Keratinocyte (primary cell): ENCODE measurements at regions not wholly inside any gene's neighbourhood (a gene's known extent, or its start where the extent isn't known, plus 50 kb on each side); places are given as distances from the start of the nearest gene placed in this dataset.

ENCODE experiments used
- DNase-seq: peaks from one replicate; pipeline ENCODE4 v3.0.0-alpha.2; 2011; ENCODE audit warnings: low read depth, missing footprints, low spot score
- FAIRE-seq: peaks from 2 replicates; lab custom pipeline; 2011; peaks lifted over from hg19 to GRCh38; lab: Jason Lieb, UNC
- H2AFZ ChIP-seq: 2 replicates; pipeline ENCODE4 v1.6.0; 2012; ENCODE audit warnings: low read length, control low read depth, inconsistent platforms; ENCODE audit not compliant: control insufficient read depth
- H3K27ac ChIP-seq: 2 replicates; pipeline ENCODE4 v1.5.1; 2011; ENCODE audit warnings: low read length; ENCODE audit not compliant: control insufficient read depth, insufficient read depth
- H3K27me3 ChIP-seq: 3 replicates; pipeline ENCODE4 v1.6.0; 2011; ENCODE audit warnings: low read length; ENCODE audit not compliant: control insufficient read depth, insufficient read depth; ENCODE audit errors: extremely low read depth
- H3K36me3 ChIP-seq, 2 experiments: 2 replicates in 1 of 2; 3 replicates in 1 of 2; pipeline ENCODE4 v1.5.1; 2011; ENCODE audit warnings: low read length in 2 of 2, mild to moderate bottlenecking in 1 of 2; ENCODE audit not compliant: control insufficient read depth in 2 of 2, insufficient read depth in 2 of 2; ENCODE audit errors: extremely low read depth in 1 of 2
- H3K4me1 ChIP-seq: 3 replicates; pipeline ENCODE4 v1.5.1; 2011; ENCODE audit warnings: low read length; ENCODE audit not compliant: control insufficient read depth, insufficient read depth; ENCODE audit errors: extremely low read depth
- H3K4me2 ChIP-seq: 3 replicates; pipeline ENCODE4 v1.6.0; 2011; ENCODE audit warnings: low read depth, low read length; ENCODE audit not compliant: control insufficient read depth, insufficient read depth; ENCODE audit errors: extremely low read depth
- H3K4me3 ChIP-seq, 3 experiments: fragments of 200-600 bp in 1 of 3; sonication (generic) in 1 of 3; 2 replicates in 2 of 3; 3 replicates in 1 of 3; pipeline ENCODE4 v1.5.1; 2011 to 2016; ENCODE audit warnings: low read length in 3 of 3, mild to moderate bottlenecking in 3 of 3, control low read depth in 2 of 3, inconsistent platforms in 1 of 3, low read depth in 1 of 3, mixed read lengths in 1 of 3, mixed run types in 1 of 3, moderate library complexity in 1 of 3; ENCODE audit not compliant: control insufficient read depth in 2 of 3, insufficient read depth in 2 of 3; ENCODE audit errors: extremely low read depth in 1 of 3
- H3K79me2 ChIP-seq: 2 replicates; pipeline ENCODE4 v1.6.0; 2012; ENCODE audit warnings: low read length; ENCODE audit not compliant: control insufficient read depth, insufficient read depth
- H3K9ac ChIP-seq: 3 replicates; pipeline ENCODE4 v1.6.0; 2011; ENCODE audit warnings: low read length; ENCODE audit not compliant: control insufficient read depth, insufficient read depth; ENCODE audit errors: extremely low read depth
- H3K9me1 ChIP-seq: 3 replicates; pipeline ENCODE4 v1.6.0; 2011; ENCODE audit warnings: low read length; ENCODE audit not compliant: control insufficient read depth, insufficient read depth; ENCODE audit errors: extremely low read depth
- H3K9me3 ChIP-seq: 2 replicates; pipeline ENCODE4 v1.5.1; 2012; ENCODE audit warnings: low read depth, low read length; ENCODE audit not compliant: control insufficient read depth
- H4K20me1 ChIP-seq: 3 replicates; pipeline ENCODE4 v1.6.0; 2011; ENCODE audit warnings: low read length; ENCODE audit not compliant: control insufficient read depth, insufficient read depth; ENCODE audit errors: extremely low read depth
- CTCF ChIP-seq, 3 experiments: IDR thresholded peaks in 1 of 3; conservative IDR thresholded peaks in 1 of 3; optimal IDR thresholded peaks in 1 of 3; 2 replicates in 2 of 3; 3 replicates in 1 of 3; pipeline versions ENCODE3 to v1.5.1; 2011; ENCODE audit warnings: low read length in 3 of 3, mild to moderate bottlenecking in 3 of 3, moderate library complexity in 2 of 3, control low read depth in 1 of 3, inconsistent platforms in 1 of 3; ENCODE audit not compliant: insufficient read depth in 2 of 3; ENCODE audit errors: extremely low read depth in 1 of 3
- EZH2 ChIP-seq: IDR thresholded peaks from one replicate; pipeline ENCODE4 v1.6.1; 2012; ENCODE audit warnings: inconsistent platforms, mild to moderate bottlenecking, low read length, moderate library complexity
- dilution Hi-C: fragments of 300-500 bp; cut with MboI; formaldehyde crosslinking; loops from one replicate; pipeline ENCODE4 v1.7.0; 2020; ENCODE audit warnings: low sequenced_read_pairs; ENCODE audit not compliant: extremely low pct_ligation_motif_present

- Histone ChIP-seq H3K27me3 (no peaks in the 10 kb centered on the region), H3K4me3 (no peak overlapping the region), H3K79me2 (no peaks in the 10 kb centered on the region), H3K4me2 (no peak overlapping the region), H3K9ac (no peak overlapping the region), H4K20me1 (no peaks in the 10 kb centered on the region), H3K4me1 (peaks cover 10% of the 10 kb centered on the region), H3K36me3 (no peaks in the 10 kb centered on the region), H3K9me1 (no peaks in the 10 kb centered on the region), H3K9me3 (no peaks in the 10 kb centered on the region), H3K27ac (no peak overlapping the region), H2AFZ (no peak overlapping the region)
- TF ChIP-seq CTCF (optimal IDR thresholded peaks at IDR 0.05 in 1 of 3, IDR thresholded peaks at IDR 0.05 in 1 of 3, conservative IDR thresholded peaks at IDR 0.05 in 1 of 3; ENCODE audit: extremely low read depth in 1 of 3, insufficient read depth in 2 of 3, low read length in 3 of 3) (no peak), EZH2 (no peak)
- no peak for DNase-seq
- no peak for FAIRE-seq
- dilution Hi-C loops, result no loop called here
These were observed 61.8 kb upstream of the IKZF2 start for GRCh38 chr2:213213186-213213585.

DNA sequence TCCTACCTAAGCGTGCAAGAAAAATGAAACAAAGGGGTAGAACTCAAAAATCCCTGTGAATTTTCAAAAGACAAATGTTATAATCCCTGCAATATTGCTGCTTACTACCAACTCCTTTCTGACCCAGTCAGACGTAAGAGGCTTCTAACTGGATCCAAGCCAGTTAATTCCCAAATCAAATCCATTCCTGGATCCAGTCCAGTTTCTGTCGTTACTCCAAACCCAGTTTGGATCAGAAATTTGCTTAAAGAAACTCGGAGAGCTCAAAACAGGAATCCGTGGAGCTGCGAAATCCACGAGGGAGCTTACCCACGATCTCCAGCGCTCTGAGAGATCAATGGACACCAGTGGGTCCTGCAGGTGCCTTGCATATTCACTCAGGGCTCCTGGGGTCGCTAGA is 62.8 kb upstream of the IKZF2 start:
- Histone ChIP-seq H4K20me1 (no peaks in the 10 kb centered on the region), H3K4me3 (no peak overlapping the region), H2AFZ (no peak overlapping the region), H3K9ac (no peak overlapping the region), H3K36me3 (no peaks in the 10 kb centered on the region), H3K79me2 (no peaks in the 10 kb centered on the region), H3K4me1 (peaks cover 10% of the 10 kb centered on the region), H3K9me3 (no peaks in the 10 kb centered on the region), H3K27ac (no peak overlapping the region), H3K27me3 (no peaks in the 10 kb centered on the region), H3K9me1 (no peaks in the 10 kb centered on the region), H3K4me2 (no peak overlapping the region)
- FAIRE-seq (no peak), DNase-seq (no peak)
- TF ChIP-seq EZH2 (no peak), CTCF (optimal IDR thresholded peaks at IDR 0.05 in 1 of 3, IDR thresholded peaks at IDR 0.05 in 1 of 3, conservative IDR thresholded peaks at IDR 0.05 in 1 of 3; ENCODE audit: extremely low read depth in 1 of 3, insufficient read depth in 2 of 3, low read length in 3 of 3) (no peak)
- dilution Hi-C loops, result no loop called here
